Stimulated activated CD4-positive, alpha-beta T cell treated with anti-CD3 and anti-CD28 coated beads, Interleukin-2, amount 100 ng/mL, for 4 hours (primary cell): ENCODE measurements at regions not wholly inside any gene's neighbourhood (a gene's known extent, or its start where the extent isn't known, plus 50 kb on each side); places are given as distances from the start of the nearest gene placed in this dataset.

Source experiments
- DNase-seq: peaks from one replicate; pipeline ENCODE4 v3.0.0-alpha.2; 2020; ENCODE audit warnings: low read depth

DNA sequence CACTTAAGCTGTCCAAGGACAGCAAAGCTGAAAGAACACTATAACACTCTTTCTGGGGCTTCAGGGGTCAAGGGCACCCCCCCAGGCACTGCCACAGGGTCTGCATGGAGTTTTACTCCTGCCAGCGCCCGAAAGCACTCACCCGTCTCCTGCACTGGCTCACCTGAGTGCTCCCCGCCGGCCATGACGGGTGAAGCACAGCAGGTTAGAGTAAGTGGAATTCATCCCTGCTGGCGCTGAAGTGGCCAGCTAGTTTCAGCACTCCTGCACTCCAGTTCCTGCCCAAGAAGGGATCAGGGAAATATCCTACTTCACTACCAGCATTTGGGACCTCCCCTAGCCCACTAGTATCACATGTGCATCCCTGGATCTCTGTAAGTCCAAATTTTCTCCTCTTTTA lies 516.0 kb downstream of the ZNF608 start:
- no peak for DNase-seq

DNA sequence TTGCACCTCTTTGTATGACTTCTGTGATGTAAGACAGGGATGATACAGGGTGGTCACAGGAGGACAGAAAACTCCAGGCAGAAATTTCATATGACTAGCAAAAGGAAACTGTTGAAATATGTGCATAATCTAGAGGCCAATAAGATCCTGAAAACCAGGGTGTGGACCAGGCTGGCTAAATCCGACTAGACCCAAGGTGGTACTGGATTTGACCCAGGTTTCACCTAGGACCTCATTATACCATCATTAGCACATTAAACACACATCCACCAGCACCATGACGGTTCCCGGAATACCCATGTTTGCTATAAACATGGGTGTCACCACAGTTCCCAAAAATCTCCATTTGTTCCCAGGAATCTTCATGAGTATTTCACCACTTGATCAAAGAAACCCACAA lies 517.1 kb downstream of the ZNF608 start:
- DNase-seq = no peak

DNA sequence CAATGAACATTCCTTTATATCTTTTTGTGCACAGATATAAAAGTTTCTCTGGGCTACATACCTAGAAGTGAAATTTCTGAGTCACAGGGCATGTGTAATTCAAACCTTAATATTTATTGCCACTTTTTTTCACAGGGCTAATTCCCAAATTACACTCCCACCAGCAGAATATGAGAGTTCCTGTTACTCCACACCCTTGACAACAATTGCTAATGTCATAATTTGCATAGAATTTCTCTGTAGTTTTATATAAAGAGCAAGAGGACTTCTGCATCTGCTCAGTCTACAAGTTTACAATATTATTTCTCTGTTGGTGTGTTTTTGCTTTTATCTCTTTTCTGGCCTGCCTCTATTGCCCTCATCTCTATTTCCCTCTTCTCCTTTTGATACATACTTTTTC lies 518.5 kb downstream of the ZNF608 start:
- DNase-seq = no peak

DNA sequence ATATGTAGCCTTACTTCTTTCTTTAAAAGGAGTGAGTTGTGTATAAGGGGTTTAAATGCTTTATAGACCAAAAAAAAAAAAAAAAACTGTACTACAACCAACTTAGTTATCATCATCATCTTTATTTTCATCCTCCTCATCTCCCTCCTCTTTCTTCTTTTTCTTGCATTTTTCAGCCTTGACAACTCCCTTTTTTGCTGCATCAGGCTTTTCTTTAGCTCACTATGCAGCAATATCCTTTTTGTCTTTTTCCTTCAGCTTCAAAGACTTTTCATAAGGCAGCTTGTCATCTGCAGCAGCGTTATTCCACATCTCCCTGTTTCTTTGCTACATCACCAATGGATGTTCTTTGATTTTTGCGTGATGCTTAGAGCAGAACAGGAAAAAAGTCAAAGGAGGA lies 526.0 kb downstream of the ZNF608 start:
- DNase-seq = no peak

DNA sequence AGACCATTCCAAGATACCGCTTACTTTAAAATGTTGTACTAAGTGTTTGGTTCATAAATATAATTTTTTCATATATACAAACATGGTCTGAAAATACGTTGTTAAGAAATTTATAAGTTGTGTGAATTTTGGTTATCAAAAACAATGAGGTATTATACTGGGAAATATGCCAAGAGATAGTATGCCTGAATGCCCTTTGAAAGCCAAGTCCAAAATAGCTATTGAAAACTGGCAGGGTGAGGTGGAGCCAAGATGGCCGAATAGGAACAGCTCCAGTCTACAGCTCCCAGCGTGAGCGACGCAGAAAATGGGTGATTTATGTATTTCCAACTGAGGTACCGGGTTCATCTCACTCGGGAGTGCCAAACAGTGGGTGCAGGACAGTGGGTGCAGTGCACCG lies 533.5 kb downstream of the ZNF608 start:
- no peak for DNase-seq

DNA sequence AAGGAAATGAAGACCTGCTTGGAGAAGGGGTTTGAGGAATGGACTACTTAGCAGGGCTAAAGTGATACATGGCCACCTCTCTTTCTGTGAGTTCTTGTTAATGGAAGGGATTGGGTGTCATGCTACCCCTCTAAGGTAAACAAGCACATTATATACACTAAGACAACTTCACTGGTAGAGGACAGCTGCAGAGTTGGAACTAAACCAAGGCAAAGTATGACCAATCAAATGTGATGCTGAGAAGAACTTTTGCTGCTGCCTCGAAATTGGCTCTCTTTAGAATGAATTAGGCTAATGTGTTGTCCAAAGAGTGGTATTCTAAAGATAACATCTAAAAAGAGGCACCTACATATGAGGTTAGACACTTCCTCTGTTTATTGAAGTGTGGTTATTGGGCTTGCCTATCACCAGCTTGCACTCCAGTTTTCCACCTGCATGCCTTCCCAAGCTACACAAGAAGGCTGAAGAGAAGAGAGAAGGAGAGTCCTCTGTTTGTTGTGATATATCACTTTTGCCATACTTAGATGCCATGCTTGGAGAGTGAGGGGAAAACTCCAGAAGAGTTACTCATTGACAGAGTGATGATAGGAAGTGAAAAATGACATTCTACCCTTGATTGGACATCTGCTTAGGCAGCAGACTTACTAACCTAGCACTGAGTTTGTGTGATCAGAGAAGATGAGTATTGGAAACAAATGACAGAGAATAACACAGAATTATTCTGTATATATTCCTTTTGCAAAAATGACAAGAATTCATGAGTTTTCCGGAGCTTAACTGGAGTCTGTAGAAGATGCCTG lies 536.1 kb downstream of the ZNF608 start:
- no peak for DNase-seq

DNA sequence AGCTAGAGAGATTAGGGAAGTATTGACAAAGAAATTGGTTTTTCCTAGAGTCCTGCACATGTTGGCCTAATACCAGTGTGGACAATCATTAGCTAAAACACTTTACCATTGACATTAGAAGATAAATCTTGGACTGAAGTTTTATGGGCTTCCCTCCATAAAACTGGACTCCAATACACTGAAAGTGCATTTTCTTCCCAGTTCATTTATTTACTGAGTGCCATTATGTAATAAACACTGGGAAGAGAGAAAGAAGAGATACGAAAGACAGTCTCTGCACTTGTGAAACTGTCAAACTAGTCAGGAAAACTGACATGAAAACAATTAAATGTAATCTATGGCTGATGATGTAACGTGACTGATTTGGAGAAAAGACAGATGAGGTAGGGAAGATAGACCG lies 539.3 kb downstream of the ZNF608 start:
- no peak for DNase-seq

DNA sequence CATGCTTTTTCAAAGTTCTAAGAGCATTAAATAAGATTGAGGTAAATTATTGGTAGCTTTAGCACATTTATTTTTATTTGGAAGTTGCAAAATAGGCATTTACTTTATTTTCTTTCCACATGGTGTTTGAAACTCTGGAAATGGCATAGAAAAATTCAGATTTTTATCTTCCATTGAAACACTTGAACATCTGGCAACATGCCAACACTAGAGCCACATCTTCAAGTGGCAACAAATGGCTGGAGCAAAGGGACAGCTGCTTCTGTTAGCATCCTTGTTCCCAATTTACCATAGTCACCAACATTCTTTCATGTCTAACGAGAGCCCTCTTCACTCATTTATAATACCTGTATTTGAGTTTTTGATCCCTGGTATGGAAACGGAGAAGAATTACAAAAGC lies 539.9 kb downstream of the ZNF608 start:
- no peak for DNase-seq

DNA sequence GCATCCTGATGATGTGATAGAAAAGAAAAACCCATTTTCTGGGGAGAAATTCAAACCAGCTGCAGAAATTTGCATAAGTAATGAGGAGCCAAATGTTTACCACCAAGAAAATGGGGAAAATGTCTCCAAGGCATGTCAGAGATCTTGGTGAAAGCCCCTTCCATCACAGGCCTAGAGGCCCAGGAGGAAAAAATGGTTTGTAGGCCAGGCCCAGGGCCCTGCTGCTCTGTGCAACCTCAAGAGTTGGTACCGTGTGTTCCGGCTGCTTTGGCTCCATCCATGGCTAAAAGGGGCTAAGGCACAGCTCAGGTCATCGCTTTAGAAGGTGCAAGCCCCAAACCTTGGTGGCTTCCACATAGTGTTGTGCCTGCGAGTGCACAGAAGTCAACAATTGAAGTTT lies 543.1 kb downstream of the ZNF608 start:
- DNase-seq = no peak

DNA sequence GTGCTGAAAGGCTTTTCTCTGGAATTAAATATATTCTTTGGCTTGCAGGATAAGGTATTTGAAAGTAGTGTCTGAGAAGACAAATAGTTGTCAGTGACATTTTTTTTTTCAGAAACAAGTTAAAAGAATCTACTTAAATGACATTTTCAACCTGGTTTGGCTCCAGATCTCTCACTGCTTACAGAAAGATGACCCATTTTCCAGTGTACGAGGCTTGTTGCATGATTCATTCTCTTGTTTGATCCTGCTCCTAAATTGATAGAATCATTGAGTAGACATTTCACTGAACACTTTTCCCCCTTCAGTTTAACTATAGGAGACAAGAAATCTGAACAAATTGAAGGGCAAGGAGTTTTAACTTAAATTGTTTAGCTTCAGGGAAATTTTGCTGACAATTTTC lies 546.1 kb downstream of the ZNF608 start:
- DNase-seq = no peak

DNA sequence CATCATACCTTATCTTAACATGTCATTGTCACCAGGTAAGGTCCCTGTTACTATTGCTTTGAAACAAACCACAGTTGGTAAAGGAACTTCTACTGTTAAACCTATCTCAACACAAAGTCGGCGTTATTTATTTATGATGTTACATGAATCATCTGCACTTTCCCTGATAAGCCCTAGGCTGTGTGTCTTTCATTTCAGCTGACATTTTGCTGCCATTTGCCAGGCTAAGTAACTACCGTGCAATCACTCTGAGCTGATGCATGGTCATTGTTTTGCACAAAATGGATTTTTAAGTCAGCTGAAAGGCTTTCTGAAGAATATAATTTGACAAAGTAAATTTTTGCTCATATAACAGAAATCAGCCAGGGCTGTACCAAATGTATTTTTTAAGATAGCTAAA lies 546.5 kb downstream of the ZNF608 start:
- DNase-seq = no peak

DNA sequence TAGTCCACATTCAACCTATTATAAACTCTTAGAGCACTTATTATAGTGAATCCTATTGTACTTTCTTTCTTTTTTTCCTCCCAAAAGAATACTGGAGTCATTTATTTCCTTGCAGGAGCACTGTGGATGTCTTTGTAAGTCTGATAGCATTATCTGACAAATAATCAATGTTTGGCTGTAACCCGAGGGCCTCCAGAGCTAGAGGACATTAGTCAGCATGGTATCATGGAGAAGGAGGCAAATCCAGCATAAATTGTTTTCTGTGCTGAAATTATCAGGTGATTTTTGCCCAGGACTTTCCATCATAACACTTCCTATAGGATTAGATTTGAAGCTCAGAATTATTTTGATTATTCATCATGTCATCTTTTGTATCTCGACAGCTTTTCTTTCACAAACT lies 551.0 kb downstream of the ZNF608 start:
- no peak for DNase-seq

DNA sequence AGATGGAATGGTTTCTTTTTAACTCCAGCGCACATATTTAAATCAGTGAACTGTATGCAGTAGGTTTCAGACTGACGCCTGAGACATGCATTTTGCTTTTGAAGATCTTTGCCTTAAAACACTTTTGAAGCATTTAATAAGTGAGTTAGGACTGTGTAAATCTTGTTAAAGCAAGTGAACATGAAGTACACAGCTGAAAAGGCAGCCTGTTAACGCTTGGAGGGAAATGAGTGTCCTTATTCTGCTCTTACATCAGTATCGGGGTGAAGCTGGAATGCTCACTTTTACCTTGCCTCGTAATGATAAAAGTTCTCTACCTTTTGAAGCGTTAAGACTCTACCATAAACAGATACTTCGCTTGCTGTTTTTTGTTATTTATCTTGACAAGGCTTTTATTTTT lies 552.2 kb downstream of the ZNF608 start:
- no peak for DNase-seq

DNA sequence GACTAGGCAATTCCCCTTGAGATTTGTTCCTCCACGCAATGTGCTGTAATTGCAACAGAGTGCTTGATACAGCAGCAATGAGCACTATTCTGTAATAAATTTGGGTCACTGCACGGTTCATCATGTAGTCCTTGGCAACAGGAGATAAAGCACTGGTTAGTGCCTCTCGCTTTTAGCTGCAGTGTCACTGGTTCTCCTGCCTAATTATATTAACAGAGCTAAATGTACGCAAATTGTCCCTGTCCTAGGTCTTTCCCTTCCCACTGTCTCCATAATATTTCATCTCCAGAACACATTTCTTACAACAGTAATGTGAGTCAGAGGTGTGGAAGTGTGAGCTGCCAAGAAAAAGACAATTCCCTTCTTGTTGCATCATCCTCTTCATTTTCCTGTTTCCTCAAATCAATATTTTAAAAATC lies 553.1 kb downstream of the ZNF608 start:
- no peak for DNase-seq

DNA sequence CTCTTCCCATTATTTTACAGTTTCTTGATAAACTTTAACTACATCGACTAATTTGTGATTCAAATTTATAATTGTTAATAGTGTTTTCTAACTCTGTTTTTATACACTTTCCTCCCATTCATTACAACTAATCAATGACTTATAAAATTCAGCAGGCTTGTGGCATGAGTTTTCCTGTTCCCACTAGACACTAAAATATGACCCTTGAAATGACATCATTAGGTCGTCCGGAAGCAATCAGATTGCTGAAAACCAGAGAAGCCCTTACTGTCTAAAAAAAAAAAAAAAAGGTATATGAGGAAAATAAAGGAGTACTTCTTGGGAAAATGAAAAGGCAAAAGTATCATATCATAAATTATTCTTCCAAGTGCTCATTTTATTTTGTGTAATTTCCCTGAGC lies 553.7 kb downstream of the ZNF608 start:
- DNase-seq = no peak

DNA sequence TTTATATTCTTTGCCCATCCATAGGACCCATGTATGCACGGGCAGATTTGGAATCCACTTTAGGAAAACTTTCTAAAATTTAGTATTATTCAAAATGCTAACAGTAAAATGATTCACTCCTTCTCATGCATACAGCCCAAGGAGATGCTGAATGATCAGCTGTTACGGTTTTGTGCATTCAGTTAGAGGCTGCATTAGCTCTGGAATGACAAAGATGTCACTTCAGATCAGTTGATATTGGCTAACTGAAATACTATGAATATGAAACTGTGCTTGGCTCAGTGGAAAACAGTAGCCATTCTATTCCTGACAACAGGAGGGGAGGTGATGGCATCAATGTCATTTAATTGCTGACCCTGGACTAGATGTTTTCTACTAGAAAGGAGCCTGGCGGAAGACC lies 560.7 kb downstream of the ZNF608 start:
- no peak for DNase-seq

DNA sequence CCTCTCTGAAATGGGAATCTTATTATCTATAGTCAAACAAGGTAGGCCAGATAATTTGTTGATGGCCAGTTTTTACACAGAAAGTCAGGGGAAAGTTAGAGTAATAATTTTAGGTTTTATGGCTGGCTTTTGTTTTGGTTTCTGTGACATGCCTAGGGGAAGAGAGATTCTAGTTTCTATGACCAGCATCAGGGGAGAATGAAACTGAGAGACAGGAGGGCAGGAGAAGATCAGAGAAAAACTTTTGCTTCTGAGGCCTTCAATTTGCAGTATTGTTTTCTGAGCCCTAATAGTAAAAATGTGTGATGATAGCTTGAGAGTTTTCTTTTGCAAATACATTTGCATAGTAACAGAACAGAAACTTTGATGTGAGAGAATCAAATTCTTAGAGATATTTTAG lies 564.3 kb downstream of the ZNF608 start:
- no peak for DNase-seq

DNA sequence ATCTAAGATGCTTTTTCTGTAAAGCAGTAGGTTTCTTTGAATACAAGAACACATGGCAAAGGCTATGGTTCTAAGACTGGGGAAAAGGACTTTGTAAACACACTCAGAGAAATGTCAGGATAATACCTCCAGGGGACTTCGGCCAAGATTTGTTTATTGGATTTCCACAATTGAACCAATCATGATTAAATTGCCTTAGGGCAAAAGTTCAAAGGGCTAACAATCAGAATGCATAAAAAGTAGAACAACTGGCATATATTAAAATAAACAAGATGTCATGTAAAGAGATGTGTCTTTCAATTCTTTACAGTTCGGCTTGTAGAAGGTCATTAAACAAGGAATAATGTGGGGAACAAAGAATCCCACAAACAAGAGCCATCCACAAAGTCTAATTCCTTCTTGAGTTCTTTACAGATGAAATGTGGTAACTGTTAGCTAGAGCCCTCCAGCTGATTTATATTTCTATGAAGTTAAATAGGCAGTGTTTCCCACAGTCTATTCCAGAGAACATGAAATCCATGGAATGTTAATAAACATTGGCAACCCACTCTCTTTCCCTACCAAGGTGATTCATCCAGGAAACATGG lies 565.5 kb downstream of the ZNF608 start:
- DNase-seq = no peak

DNA sequence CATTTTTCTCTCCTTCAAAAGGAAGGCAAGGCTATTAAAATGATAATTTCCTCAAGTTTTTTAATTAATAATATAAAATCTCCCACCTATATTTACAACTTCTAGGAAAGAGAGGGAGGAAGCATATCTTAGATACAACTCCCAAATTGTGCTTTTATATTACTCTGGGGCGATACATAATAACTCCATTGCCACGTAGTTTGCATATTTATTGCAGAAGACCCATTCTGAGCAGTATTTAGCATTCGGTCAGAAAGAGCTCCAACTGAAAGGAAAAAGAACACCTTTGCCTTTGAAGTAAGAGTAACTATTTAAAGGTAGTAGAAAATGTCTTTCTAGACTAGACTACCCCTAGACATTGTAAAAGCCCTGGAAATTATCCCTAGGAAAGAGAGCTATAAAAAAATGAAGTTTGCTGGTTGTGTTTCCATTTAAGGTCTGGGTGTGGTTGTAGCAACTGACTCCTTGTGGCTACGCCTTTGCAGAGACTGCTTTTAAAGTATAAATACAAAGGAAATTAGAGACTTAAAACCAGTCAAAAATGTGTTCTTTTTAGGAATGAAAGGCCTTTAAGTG lies 566.1 kb downstream of the ZNF608 start:
- no peak for DNase-seq

DNA sequence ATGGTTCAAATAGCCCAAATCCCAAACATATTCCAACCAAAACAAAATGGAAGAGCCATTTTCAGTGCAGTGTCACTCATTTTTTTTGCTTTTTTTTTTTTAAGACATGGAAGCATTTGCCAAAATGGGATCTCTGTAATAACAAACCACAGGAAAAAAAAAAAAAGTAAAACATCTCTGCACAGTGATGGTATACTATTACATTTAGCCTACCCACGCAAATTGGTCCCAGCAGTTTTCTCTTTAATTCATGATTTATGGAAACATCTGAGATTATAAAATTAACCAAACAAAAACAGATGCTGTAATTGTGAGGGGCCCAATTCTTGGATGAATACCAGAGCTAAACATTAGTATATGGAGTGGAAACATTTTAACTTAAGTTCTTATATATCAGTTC lies 566.6 kb downstream of the ZNF608 start:
- no peak for DNase-seq

DNA sequence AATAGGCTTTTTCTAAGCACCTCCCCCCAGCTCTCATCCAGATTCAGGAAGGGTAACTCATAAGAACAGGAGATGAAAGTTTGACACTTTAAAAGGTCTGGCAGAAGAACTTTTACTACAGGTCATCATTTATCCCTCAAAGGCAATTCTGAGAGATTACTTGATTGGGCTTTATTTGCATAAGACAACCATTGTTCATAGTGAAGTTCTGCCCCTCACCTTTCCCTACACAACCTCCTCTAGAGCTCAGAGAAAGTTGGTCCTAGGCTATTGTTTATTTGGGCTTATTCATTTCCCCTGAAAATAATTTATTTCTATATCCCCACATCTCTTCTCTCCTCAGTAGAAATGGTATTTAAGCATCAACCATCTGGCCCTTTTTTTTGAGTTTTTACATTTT lies 568.4 kb downstream of the ZNF608 start:
- no peak for DNase-seq

DNA sequence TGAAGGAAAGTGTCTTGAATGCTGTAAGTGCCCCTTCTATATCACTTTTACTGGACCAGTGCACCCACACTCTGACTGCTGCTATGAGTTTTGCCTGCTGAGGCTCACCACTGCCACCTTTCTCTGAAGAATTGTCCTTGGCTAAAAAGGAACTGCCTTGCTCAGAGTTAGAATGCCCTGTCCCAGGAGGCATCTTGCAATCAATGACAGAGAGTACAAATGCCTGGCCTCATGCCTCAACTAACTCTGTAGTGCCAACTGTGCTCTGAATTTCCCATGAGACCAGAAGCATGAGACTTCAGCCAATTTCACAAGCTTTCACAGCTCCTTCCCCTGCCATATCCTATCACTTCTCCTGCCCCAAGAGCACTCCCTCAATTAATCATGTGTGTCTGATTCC lies 569.7 kb downstream of the ZNF608 start:
- DNase-seq = no peak

DNA sequence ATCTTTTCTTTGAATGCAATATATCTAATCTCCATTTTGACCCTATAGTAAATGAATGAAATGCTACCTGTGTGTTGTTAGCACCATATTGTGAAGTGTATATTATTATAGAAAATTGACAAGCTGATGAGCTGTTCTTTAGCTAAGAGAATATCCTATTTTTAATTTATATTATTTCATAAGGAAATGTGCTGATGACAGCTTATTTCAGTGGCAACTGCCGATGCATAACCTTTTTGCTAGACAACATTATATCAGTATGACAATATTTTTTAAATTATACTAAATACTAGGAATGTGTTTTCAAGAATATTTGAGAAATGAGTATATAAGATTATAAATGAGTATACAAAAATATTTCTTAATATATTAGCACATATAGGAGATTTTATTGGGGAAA lies 573.1 kb downstream of the ZNF608 start:
- DNase-seq = no peak
